GM19372 (cell line): ENCODE measurements at regions not wholly inside any gene's neighbourhood (a gene's known extent, or its start where the extent isn't known, plus 50 kb on each side); places are given as distances from the start of the nearest gene placed in this dataset.

Source experiments
- ATAC-seq: cut with Tn5 transposase; IDR thresholded peaks from one replicate; pipeline ENCODE4 v1.9.1; 2021; ENCODE audit warnings: mild to moderate bottlenecking, low read depth, moderate library complexity; ENCODE audit not compliant: unreplicated experiment

DNA sequence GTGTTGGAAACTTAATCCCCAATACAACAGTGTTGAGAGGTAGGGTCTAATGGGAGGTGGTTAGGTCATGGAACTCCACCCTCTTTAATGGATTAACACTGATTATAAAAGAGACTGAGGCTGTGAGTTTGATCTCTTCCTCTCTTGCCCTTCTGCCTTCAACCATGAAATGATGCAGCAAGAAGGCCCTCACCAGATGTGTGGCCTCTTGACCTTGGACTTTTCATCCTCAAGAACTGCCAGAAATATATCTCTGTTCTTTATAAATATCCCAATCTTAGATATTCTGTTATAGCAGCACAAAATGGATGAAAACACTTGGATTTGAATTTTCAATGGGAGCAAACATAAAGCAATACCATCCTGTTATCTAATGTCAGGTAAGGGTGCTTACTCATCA lies 67.6 kb downstream of the NMUR2 start:
- no peak for ATAC-seq

DNA sequence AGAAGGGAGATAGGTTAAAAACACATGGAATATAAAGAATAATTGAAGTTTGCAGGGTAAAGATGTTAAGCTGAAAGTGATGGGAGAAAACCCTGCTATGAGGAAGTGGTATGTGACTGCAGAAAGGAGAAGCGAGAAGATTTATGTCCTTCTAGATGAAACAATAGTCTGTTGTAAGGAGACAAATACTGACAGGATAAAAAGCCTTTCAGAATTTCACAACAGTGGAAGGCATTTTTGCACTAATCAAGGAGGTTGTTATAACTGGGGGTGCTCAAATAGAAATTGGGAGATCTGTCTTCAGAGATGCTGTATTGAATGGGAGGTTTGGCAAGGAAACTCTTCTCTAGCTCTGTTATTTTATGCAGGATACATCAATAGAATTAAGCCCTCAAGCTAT lies 69.6 kb downstream of the NMUR2 start:
- no peak for ATAC-seq

DNA sequence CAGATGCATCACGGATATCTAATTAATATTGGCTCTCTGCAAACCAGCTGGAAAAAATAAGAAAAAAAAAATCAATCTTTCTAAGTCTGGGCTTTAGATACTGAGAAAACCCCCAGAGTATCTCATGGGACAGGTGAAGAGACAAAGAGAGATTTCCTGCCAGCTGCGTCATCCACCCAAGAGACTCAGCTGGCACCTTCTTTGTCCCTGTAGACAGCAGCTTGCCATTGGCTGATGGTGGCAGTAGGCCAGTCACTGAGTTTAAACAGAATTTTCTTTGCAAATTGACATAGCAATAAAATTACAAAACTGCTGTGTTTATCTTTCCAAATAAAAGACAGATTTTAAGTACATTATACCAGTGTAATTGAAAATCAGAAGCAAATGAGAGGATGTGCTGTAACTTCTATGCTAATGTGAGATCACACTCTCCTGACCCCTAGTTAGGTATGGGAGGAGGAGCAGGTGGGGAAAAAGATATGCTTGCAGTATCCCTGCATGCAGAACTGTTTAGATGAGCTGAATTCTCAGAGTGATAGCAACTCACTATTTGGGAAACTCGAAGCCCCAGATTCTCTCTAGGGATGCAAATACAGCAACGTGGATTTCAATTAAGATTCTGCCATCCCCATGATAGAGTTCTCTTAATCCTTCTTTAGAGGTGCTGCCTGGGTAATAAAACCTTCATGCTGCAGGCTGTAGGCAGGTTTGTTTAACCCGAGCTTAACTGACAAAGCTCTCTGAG lies 72.2 kb downstream of the NMUR2 start:
- no peak for ATAC-seq

DNA sequence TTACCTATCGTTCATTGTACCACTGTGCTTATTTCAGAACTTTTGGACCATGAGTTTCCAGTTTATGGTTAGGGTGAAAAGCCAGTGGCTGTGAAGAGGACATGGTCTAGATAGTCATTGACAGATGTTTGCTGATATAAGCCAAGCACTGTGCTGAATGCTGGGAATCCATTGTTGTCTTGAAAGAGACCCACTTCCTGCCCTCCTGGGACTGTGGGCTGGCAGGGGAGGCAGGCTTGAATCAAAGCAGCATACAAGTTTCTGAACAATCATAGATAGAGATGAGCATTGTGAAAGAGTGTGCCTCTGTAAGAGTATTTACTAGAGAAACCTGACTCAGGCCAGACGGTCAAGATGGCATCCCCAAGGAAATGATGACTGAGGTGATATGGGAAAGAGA lies 73.4 kb downstream of the NMUR2 start:
- no peak for ATAC-seq

DNA sequence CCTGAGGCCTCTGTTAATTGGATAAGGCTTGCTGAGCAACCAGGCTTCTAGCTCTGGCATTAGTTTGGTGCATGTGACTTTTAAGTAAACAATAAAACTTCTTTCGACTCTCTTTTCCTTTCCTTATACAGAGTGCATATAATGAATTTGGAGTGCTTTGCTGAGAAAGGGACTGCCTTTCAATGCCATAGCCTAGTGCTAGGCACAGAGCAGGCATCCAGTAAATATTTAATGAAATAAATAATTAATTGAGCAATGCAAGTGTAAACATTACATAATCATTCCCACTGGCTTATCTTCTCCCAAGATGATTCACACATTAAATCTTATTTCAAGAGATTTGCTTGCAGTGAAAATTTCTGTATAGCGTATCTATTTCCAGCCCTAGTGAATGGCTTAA lies 74.1 kb downstream of the NMUR2 start:
- no peak for ATAC-seq

DNA sequence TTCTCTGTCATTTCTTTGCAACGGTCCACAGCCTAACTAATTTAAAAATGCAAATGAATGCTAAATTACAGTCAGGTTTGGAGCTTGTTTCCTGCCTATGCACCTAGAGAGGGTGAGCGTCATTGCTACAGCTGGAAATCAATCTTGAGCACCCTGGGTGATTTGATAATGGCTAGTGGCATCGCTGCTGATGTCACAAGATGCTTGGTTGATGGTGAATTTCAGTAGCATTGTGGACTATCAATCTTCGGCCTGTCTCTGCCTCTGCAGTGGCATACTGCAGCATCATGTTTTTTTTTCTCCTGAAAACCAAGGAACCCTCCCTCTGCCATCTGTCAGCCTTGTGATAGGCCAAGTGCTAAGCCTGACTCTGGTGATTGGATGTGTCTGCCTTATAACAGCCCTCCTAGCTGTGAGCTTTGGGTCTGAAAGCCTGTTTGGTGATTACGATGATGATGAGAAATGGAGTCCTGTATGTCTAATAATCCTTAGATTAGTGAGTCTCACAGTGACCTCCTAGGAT lies 75.3 kb downstream of the NMUR2 start:
- ATAC-seq, result no peak

DNA sequence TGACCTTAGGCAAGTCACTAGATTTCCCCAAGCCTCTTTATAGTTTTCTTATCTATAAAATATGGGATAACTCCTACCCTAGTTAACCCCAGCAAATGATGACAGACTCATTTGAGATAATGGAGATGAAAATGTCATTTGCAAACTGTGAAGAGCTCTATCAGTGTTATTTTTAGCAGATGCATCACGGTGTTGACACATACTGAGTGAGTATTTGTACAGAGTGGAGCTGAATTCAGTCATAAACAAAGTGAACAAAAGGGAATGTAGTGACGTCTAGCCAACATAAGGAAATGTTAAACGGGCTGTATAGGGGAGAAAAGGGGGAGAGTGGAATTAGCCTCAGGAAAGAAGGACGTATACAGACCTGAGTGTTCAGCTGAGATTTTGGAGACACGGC lies 75.9 kb downstream of the NMUR2 start:
- ATAC-seq, result no peak

DNA sequence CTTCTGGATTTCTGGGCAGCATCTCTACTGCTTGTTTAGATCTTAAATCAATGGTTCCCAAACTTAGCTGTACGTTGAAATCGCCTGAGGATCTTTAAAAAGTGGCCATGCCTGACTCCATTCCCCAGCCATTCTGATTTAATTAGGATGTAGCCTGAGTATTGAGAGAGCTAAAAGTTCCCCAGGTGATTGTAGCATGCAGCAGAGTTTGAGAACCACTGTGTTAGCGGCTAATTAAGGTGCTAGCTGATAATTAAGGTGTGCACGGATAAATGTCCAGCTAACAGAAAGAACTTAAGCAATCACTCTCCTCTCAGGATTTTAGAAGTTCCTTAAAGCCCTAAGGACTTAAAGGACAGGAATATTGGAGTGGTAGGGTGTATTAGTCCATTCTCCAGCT lies 89.1 kb downstream of the NMUR2 start:
- ATAC-seq, result no peak

DNA sequence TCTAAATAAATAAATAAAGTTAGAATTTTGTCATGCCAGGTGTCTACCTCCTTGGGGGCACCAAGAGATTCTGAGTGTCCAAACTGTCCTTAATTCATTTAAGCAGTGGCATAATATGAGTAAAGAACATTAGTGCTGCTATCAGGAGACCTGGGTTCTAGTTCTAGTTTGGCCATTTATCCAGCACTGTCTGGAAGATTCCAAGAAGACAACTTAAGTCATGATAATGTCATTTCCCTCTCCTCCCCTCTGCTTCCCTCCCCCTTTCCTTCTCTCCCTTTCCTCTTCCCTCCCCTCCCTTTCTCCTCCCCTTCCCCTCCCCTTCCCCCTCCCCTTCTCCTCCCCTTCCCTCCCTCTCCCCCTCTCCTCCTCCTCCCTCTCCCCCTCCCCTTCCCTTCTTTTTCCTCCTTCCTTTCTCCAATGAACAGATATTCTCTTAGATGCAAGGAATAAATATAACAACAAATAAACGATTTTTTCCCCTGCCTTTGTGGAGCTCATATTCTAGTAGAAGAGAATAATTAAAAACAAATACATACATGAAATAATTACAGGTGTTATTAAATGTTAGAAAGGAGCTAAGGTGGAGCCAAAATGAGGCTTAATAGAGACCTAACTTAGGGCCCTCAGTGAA lies 90.8 kb downstream of the NMUR2 start:
- ATAC-seq, result no peak

DNA sequence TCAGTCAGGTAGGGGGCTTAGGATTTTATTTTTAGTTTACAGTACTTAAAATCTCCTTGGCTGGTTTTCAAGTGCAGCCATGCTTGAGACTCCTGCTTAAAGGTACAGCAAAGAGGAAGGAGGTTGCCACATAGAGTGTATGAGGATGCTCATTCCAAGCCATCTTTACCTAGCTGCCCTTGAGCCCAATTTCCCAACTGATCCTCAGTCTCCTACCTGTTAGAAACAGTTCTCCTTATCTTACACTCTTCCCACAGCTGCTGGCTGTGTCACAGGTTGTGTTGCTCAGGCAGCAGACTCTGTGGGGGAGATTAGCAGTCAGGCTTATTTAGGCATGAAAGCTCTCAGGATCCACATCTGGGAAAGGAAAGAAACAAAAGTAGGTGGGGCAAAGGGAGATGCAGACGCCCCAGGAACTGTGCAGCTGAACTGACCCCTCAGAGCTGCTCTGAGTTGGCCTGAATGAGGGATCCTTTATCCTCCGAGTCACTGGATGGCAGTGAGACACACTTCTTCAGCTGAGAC lies 95.1 kb downstream of the NMUR2 start:
- no peak for ATAC-seq

DNA sequence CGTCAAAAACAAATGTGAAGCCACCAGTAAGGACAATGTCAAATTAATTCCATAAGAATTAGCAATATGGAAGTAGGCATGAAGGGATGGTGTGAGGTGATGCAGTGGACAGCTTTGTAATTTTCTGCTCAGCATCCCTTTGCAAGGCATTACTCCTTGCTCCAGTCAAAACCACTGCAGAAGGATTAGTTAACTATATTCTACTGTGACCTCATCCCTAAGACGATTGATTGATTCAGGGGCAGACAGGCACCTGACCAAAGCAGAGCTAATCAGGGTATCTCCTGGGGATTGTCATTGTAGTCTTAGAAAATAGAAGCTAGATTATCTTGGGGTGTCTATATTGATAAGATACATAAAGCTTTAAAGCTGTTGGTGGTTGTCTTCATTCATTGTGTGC lies 98.7 kb downstream of the NMUR2 start:
- no peak for ATAC-seq

DNA sequence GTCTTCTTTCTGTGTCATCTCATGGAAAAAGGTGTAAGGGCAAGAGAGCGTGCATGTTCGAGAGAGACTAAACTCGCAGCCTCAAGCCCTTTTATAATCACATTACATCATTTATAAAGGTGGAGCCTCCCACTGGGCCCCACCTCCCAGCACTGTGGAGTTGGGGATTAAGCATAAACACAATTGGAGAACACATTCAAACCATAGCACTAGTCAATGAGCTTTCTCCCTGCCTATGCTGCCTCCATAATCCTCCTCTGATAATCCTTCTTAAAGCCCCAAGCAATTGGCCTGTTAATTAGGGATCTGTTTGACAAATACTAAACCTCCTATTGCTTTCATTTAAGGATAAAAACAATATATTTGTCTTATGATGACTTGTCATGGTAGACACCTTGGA lies 99.6 kb downstream of the NMUR2 start:
- ATAC-seq, result no peak

DNA sequence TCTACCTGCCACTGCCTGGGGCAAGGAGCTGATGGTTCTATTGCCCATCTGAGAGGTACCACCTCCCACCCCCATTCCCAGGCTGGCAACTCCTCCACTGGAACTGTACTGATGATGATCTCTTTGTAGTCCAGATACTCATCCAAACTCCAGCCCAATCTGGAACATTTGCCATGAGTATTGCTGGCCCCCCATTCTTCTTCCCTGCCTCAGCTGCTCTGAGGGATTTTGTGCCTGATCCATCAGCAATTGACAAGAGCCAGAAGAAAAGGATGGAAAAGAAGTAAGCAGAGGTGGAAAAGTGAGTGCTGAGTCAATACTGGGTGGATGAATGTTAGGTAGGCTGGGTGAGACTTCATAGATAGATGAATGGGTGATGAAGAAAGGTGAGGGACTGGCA lies 101.2 kb downstream of the NMUR2 start:
- ATAC-seq, result no peak

DNA sequence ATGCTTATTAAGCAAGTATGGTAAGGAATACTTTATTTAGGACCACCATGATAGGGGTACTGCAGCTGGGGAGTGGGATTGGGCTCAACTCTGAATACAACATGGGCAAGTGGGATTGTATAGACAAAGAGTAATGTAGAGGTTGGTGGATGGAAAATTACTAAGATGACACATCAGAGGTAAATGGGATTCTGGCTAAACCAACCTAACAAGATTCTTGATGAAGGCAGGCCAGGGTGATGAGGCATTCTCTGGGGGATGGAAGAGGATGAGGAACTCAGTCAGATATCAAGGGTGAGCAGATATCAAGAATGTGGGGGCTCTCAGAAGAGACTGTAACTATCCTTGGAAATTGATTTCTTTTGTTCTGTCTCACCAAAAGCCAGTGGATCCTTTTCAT lies 107.2 kb downstream of the NMUR2 start:
- no peak for ATAC-seq

DNA sequence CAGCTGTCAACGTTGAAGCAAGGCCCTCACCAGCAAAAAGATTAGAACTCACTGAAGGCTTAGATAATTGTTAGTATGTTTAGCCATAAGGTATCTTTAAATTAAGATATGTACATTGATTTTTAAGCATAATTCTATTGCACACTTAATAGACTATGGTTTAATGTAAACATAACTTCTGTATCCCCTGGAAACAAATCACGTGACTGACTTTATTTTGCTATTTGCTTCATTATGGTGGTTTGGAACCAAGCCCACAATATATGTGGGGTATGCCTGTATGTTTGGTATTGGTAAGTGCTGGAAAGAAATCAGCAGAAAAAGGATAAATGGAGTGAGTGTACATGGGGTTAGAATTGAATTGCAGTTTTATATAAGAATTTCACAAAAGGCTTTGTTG lies 111.9 kb downstream of the NMUR2 start:
- no peak for ATAC-seq

DNA sequence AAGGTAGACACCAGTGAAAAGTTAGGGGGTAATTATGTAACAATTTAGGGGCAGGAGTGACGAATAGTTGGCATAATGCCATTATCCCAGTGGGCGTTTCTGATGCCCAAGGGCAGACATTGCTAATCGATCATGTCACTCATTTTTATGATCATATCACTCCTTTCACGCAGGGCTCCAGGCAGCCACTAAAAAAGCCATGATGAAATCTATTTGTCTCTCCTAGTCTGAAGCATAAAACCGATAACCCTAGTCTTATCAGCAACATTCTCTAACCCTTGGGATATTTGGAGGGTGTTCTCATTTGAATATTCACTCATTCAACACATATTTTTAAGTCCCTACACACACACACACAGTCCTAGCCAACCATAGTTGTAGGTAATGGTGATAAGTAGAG lies 114.9 kb downstream of the NMUR2 start:
- ATAC-seq, result no peak

DNA sequence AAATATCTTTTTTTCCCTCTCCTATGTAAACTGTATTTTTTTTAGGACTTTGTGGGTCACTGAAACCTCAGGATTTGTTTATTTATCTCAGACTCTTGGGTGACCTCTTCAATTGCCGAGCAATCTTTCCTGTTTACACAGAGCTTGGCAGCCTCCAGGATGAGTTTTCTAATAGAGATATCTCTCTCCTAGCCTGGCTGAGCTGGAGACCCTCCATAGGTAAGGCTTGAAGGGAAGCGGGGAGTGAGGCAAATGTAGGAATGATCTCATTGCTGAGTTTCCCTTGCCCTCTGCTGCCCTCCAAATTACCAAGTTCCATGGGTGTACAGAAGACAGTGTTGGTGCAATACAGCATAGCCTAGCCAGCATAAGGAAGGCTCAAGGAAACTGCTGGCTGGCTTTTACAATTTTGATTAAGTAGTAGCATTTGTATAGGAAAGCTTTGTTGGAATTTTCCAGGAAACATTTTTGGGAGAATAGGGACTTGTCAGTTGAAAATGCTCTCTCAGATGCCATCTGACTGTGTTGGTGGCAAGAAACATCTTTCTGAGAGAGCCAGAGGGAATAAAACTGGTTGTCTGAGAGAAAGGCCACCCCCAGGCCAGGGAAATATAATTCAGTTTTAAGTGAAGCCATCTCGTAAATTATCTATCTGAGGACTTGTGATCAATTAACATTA lies 116.0 kb downstream of the NMUR2 start:
- ATAC-seq, result no peak

DNA sequence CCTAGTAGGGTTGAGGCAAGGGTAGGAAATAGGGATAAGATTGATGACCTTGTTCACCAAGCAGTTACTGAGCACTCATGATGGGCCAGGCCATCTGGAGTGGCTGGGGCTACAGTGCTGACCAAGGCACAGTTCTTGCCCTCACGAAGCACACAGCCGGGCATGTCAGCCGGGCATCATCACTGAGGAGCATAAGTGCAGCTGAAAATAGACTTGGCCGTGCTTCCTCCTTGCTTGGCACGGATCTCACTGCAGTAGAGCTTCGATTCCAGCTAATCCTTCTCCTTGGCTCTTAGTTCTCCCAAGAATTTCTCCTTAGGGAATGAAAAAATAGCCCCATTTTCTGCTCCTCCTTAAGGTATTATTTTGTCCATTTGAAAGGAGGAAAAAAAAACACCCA lies 116.6 kb downstream of the NMUR2 start:
- no peak for ATAC-seq

DNA sequence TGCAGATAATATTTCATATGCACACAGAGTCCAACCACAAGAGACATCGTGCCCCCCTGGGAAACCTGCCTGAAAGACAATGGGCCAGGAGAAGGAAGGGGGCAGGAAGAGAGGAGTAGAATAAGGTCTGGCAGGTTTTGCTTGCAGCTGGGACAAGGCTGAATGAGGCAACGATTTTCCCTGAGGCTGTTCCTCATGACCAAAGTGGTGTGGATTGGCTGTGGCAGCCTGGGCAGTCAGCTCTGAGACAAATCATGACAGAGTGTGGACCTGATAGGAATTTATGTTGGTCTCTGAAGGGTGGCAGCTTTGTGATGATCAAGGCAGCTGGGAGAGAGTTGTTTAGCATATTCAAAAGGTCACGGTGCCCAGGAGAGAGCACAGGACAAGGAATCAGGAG lies 119.3 kb downstream of the NMUR2 start:
- no peak for ATAC-seq

DNA sequence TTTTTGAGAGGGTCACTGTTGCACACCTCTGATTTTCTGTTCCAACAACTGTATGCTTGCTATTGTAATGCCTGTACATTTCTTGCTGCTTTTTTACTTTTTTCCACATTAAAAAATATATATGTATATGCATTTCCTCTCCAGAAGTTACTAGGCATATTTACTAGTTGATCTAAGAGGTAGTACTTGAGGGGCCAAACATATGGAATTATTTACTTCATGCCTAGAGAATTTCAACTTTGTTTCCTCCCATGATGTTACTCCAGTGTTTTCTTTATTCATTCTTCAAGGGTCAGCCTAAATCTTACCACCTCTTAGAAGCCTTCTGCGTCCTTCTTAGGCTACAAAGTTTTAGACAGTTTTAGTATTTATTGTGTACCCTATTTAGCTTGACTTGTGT lies 122.7 kb downstream of the NMUR2 start:
- ATAC-seq, result no peak

DNA sequence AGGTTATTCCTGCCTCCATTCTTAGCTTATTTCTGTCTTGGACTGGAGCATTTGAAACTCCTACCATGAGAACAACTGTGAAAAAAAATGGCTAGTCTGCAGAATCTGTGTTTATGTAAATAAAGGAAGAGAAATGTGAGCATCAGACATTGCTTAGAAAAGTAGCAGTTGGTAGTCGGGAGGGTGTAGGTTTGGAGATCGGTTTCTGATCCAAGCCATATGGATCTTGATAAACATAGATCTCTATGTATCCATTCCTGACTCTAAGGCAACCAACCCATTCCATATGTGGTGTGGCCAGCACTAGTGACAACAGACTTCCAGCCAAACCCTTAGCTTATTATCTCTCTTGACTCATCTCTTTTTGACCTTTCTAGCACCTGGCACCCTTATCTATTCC lies 127.1 kb downstream of the NMUR2 start:
- ATAC-seq, result no peak

DNA sequence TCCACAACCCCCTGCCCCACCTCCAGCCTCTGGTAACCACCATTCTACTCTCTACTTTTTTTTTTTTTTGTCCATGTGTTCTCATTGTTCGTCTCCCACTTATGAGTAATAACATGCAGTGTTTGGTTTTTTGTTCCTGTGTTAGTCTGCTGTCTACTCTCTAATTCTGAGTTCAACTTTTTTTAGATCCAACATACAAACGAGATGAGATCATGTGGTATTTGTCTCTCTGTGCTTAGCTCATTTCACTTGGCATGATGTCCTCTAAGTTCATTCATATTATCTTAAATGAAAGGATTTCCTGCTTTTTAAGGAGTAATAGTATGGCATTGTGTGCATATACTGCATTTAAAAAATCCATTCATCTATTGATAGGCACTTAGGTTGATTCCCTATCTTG lies 130.9 kb downstream of the NMUR2 start:
- no peak for ATAC-seq
